A549 (cell line): ENCODE measurements at regions not wholly inside any gene's neighbourhood (a gene's known extent, or its start where the extent isn't known, plus 50 kb on each side); places are given as distances from the start of the nearest gene placed in this dataset.

ENCODE experiments used
- ATAC-seq, 2 experiments: fragments of 200-7000 bp in 1 of 2; fragments of >200 bp in 1 of 2; cut with Nextera tagmentation in 1 of 2; cut with Tn5 transposase in 1 of 2; 3 replicates each; pipeline versions ENCODE4 v1.8.0 to v1.9.1; 2018 to 2020; ENCODE audit warnings: mild to moderate bottlenecking in 1 of 2, moderate library complexity in 1 of 2
- CTCF ChIA-PET: fragments of 300-600 bp; sonication (Branson Sonifier 250); formaldehyde crosslinking; extraction: SDS; loops from one replicate; lab custom pipeline; 2021; ENCODE audit warnings: antibody characterized with exemption, inconsistent platforms; lab: Yijun Ruan, JAX
- POLR2A ChIA-PET: fragments of 350-600 bp; formaldehyde crosslinking; extraction: SDS; loops from one replicate; lab custom pipeline; 2021; ENCODE audit warnings: antibody characterized with exemption, inconsistent platforms; lab: Yijun Ruan, JAX
- DNase-seq, 2 experiments: peaks; one replicate each; pipeline versions ENCODE4 v3.0.0 to v3.0.0-alpha.2; 2011 to 2016; ENCODE audit warnings: low read depth in 1 of 2, low spot score in 1 of 2
- FAIRE-seq: peaks from 2 replicates; lab custom pipeline; 2011; peaks lifted over from hg19 to GRCh38; lab: Jason Lieb, UNC
- H3K27ac ChIP-seq, 2 experiments: fragments of >200 bp; sonication (Bioruptor Twin); formaldehyde crosslinking; 3 replicates each; pipeline ENCODE4 v1.5.1; 2016 to 2017
- H3K4me1 ChIP-seq: fragments of >200 bp; sonication (Bioruptor Twin); formaldehyde crosslinking; 3 replicates; pipeline ENCODE4 v1.6.1; 2016
- H3K4me2 ChIP-seq: fragments of >200 bp; sonication (Bioruptor Twin); formaldehyde crosslinking; 3 replicates; pipeline ENCODE4 v1.6.1; 2016
- H3K4me3 ChIP-seq: fragments of >200 bp; sonication (Bioruptor Twin); formaldehyde crosslinking; 3 replicates; pipeline ENCODE4 v1.5.1; 2016
- H3K9me3 ChIP-seq: fragments of >200 bp; sonication (Bioruptor Twin); formaldehyde crosslinking; 3 replicates; pipeline ENCODE4 v1.6.1; 2016
- ATOH8 ChIP-seq: fragments of 250-450 bp; sonication (Bioruptor Pico); IDR thresholded peaks from 2 replicates; pipeline ENCODE4 v1.5.0; 2020; ENCODE audit warnings: low read depth, mild to moderate bottlenecking, moderate library complexity
- BCL3 ChIP-seq: fragments of >200 bp; sonication (Bioruptor Twin); formaldehyde crosslinking; IDR thresholded peaks from 3 replicates; pipeline ENCODE4 v1.6.1; 2016
- CBX2 ChIP-seq: fragments of 200-600 bp; sonication (generic); IDR thresholded peaks from 2 replicates; pipeline ENCODE4 v1.6.1; 2016; ENCODE audit warnings: low read depth, mild to moderate bottlenecking, borderline replicate concordance
- CEBPB ChIP-seq, 2 experiments: fragments of >200 bp in 1 of 2; sonication (Bioruptor Twin) in 1 of 2; formaldehyde crosslinking in 1 of 2; IDR thresholded peaks; 2 replicates each; pipeline ENCODE4 v1.6.1; 2012 to 2016
- CHD4 ChIP-seq: fragments of 200-600 bp; sonication (generic); IDR thresholded peaks from 2 replicates; pipeline ENCODE4 v1.6.1; 2016; ENCODE audit warnings: antibody characterized with exemption, mild to moderate bottlenecking, borderline replicate concordance
- EHMT2 ChIP-seq: fragments of 200-600 bp; sonication (generic); IDR thresholded peaks from 2 replicates; pipeline ENCODE4 v1.6.1; 2016; ENCODE audit warnings: antibody characterized with exemption, low read depth, mild to moderate bottlenecking, moderate library complexity
- FOXS1 ChIP-seq: fragments of 250-450 bp; sonication (Bioruptor Pico); IDR thresholded peaks from 2 replicates; pipeline ENCODE4 v1.5.0; 2020; ENCODE audit warnings: mild to moderate bottlenecking, moderate library complexity
- GATA3 ChIP-seq: IDR thresholded peaks from 2 replicates; pipeline ENCODE4 v1.6.1; 2012; ENCODE audit warnings: borderline replicate concordance
- JUNB ChIP-seq: fragments of >200 bp; sonication (Bioruptor Twin); formaldehyde crosslinking; IDR thresholded peaks from 2 replicates; pipeline ENCODE4 v1.6.1; 2016
- KDM1A ChIP-seq: fragments of 200-600 bp; sonication (generic); IDR thresholded peaks from 2 replicates; pipeline ENCODE4 v1.6.1; 2016; ENCODE audit warnings: low read depth, mild to moderate bottlenecking
- KDM5A ChIP-seq: fragments of 200-600 bp; sonication (generic); IDR thresholded peaks from 2 replicates; pipeline ENCODE4 v1.6.1; 2016; ENCODE audit warnings: antibody characterized with exemption, mild to moderate bottlenecking
- MAFK ChIP-seq: fragments of 450-650 bp; IDR thresholded peaks from 2 replicates; pipeline ENCODE4 v1.6.1; 2014; ENCODE audit not compliant: partially characterized antibody
- MAZ ChIP-seq: fragments of 150-350 bp; IDR thresholded peaks from 2 replicates; pipeline ENCODE4 v1.6.1; 2014; ENCODE audit warnings: antibody characterized with exemption, low read depth, low read length, borderline replicate concordance
- NFE2L2 ChIP-seq: fragments of 150-350 bp; conservative IDR thresholded peaks from 2 replicates; pipeline ENCODE4 v1.6.1; 2014; ENCODE audit warnings: low read length
- NPAS2 ChIP-seq: fragments of 250-450 bp; sonication (Bioruptor Pico); IDR thresholded peaks from 2 replicates; pipeline ENCODE4 v1.8.0; 2022; ENCODE audit warnings: mild to moderate bottlenecking, moderate library complexity, borderline replicate concordance
- PBX3 ChIP-seq: IDR thresholded peaks from 2 replicates; pipeline ENCODE4 v1.6.1; 2012
- RARB ChIP-seq: fragments of 250-450 bp; sonication (Bioruptor Pico); IDR thresholded peaks from 2 replicates; pipeline ENCODE4 v1.8.0; 2021; ENCODE audit warnings: mild to moderate bottlenecking, moderate library complexity
- ZC3H11A ChIP-seq: fragments of 450-650 bp; IDR thresholded peaks from 2 replicates; pipeline ENCODE4 v1.6.1; 2014; ENCODE audit warnings: antibody characterized with exemption, mild to moderate bottlenecking
- whole genome bisulfite sequencing: methylation state at CpG from one replicate; pipeline ENCODE4 v1.1.6; 2017; ENCODE audit errors: missing lambda C conversion rate; 5-methylcytosine and 5-hydroxymethylcytosine counted together

GRCh38 chr20:11364736-11365135 lies 553.0 kb upstream of the BTBD3 start:
- CTCF ChIA-PET, result no interaction called here
- ATAC-seq, result no peak

GRCh38 chr20:11366660-11367059 lies 551.0 kb upstream of the BTBD3 start:
- ChIA-PET POLR2A (no interaction called here), CTCF (interaction anchor here (1.1 kb wide), 1 partner anchor 9 kb away, joined by 3 read pairs; no protein-coding TSS in a partner anchor)
- H3K27ac ChIP-seq, result no peak overlapping the region
- H3K4me2 ChIP-seq, result no peak overlapping the region
- H3K9me3 ChIP-seq, result no peaks in the 10 kb centered on the region
- FAIRE-seq, result peak; percentile 61
- no peak overlapping the region for H3K4me3 ChIP-seq
- WGBS, result 67% methylated on average over 4 of the region's 4 CpGs
- TF ChIP-seq MAFK (no peak), CBX2 (no peak)
- TF ChIP-seq, all 56 proteins: peak for 0
- peaks cover 5% of the 10 kb centered on the region for H3K4me1 ChIP-seq
- no peak for ATAC-seq
- DNase-seq, result no peak

More at GRCh38 chr20:11364736-11365135, 553.0 kb upstream of the BTBD3 start:
- H3K4me3 ChIP-seq, result no peak overlapping the region
- no peak for DNase-seq
- no peak overlapping the region for H3K27ac ChIP-seq
- no peak for TF ChIP-seq PBX3
- TF ChIP-seq MAZ, result no peak
- peak; percentile 89 for TF ChIP-seq ZC3H11A
- 86% methylated on average over 5 of the region's 5 CpGs for WGBS
- FAIRE-seq, result no peak
- no peaks in the 10 kb centered on the region for H3K4me1 ChIP-seq
- H3K9me3 ChIP-seq, result peaks cover 5% of the 10 kb centered on the region; the same call in 1 of the 3 replicates
- POLR2A ChIA-PET, result no interaction called here
- H3K4me2 ChIP-seq, result no peak overlapping the region

GRCh38 chr20:11368499-11368898 lies 549.2 kb upstream of the BTBD3 start:
- Histone ChIP-seq H3K4me3 (no peak overlapping the region), H3K9me3 (no peaks in the 10 kb centered on the region), H3K4me2 (no peak overlapping the region), H3K4me1 (peaks cover 23% of the 10 kb centered on the region), H3K27ac (no peak overlapping the region)
- POLR2A ChIA-PET, result no interaction called here
- TF ChIP-seq GATA3 (no peak), BCL3 (no peak), NFE2L2 (no peak), ATOH8 (CRISPR knock-in tag) (no peak), RARB (no peak), CHD4 (no peak), CEBPB (IDR thresholded peaks at IDR 0.05) (no peak), KDM5A (no peak), NPAS2 (CRISPR knock-in tag) (no peak), KDM1A (no peak), JUNB (no peak)
- no peak for FAIRE-seq
- ATAC-seq, result no peak
- WGBS, result 78% methylated on average over 4 of the region's 4 CpGs
- CTCF ChIA-PET, result interaction anchor here (1.0 kb wide), 1 partner anchor 39 kb away, joined by 3 read pairs; no protein-coding TSS in a partner anchor
- DNase-seq, result no peak

GRCh38 chr20:11368965-11369711 lies 548.6 kb upstream of the BTBD3 start:
- POLR2A ChIA-PET, result no interaction called here
- H3K4me1 ChIP-seq, result peaks cover 24% of the 10 kb centered on the region
- H3K9me3 ChIP-seq, result no peaks in the 10 kb centered on the region
- DNase-seq (no peak), ATAC-seq (no peak)
- H3K4me3 ChIP-seq, result no peak overlapping the region
- CTCF ChIA-PET, result interaction anchor here (1.0 kb wide), 1 partner anchor 40 kb away, joined by 3 read pairs; no protein-coding TSS in a partner anchor
- no peak overlapping the region for H3K4me2 ChIP-seq
- no peak overlapping the region for H3K27ac ChIP-seq
- TF ChIP-seq FOXS1, result no peak
- TF ChIP-seq EHMT2, result no peak
- TF ChIP-seq KDM5A, result no peak
- TF ChIP-seq, all 56 proteins: peak for 0
- WGBS, result 87% methylated on average over 12 of the region's 12 CpGs
- FAIRE-seq, result peak; percentile 68
